AG04450 (cell line): ENCODE measurements at regions not wholly inside any gene's neighbourhood (a gene's known extent, or its start where the extent isn't known, plus 50 kb on each side); places are given as distances from the start of the nearest gene placed in this dataset.

Source experiments
- CTCF ChIA-PET: fragments of 300-600, 350-600 bp; formaldehyde crosslinking; extraction: SDS; loops from one replicate; lab custom pipeline; 2022; ENCODE audit warnings: antibody characterized with exemption, inconsistent platforms; lab: Charles Lee
- POLR2A ChIA-PET: fragments of 350-600 bp; formaldehyde crosslinking; extraction: SDS; loops from one replicate; lab custom pipeline; 2021; ENCODE audit warnings: antibody characterized with exemption, inconsistent platforms; lab: Yijun Ruan, JAX
- DNase-seq: peaks from one replicate; pipeline ENCODE4 v3.0.0-alpha.2; 2011; ENCODE audit warnings: low read depth, low spot score
- H3K27ac ChIP-seq: one replicate; pipeline ENCODE4 v1.5.1; 2012; ENCODE audit warnings: low read depth, low read length, control low read depth
- H3K27me3 ChIP-seq: one replicate; pipeline ENCODE4 v1.6.0; 2012; ENCODE audit warnings: low read length; ENCODE audit not compliant: control insufficient read depth, insufficient read depth
- H3K4me3 ChIP-seq: 2 replicates; pipeline ENCODE4 v1.5.1; 2011; ENCODE audit warnings: mild to moderate bottlenecking, low read depth, low read length, control low read depth
- H3K9me3 ChIP-seq: 2 replicates; pipeline ENCODE4 v1.5.1; 2012; ENCODE audit warnings: low read length; ENCODE audit not compliant: control insufficient read depth, insufficient read depth
- CTCF ChIP-seq: IDR thresholded peaks from 2 replicates; pipeline ENCODE4 v1.5.1; 2011; ENCODE audit warnings: low read depth, low read length, control low read depth, inconsistent platforms

GRCh38 chr12:18008642-18009041, 81.4 kb downstream of the RERGL start:
- CTCF ChIA-PET, result no interaction called here
- no peak for TF ChIP-seq CTCF
- no peak overlapping the region for H3K27ac ChIP-seq
- no peaks in the 10 kb centered on the region for H3K27me3 ChIP-seq
- no peak overlapping the region for H3K4me3 ChIP-seq
- no peak for DNase-seq
- POLR2A ChIA-PET, result no interaction called here
- H3K9me3 ChIP-seq, result no peaks in the 10 kb centered on the region; the same call in 1 of the 2 replicates

GRCh38 chr12:17999174-17999801, 90.7 kb downstream of the RERGL start:
- ChIA-PET POLR2A (no interaction called here), CTCF (no interaction called here)
- no peak for TF ChIP-seq CTCF
- no peak for DNase-seq
- H3K27ac ChIP-seq, result no peak overlapping the region
- no peaks in the 10 kb centered on the region for H3K27me3 ChIP-seq
- peaks cover 11% of the 10 kb centered on the region for H3K9me3 ChIP-seq
- H3K4me3 ChIP-seq, result no peak overlapping the region

- Histone ChIP-seq H3K27ac (no peak overlapping the region), H3K9me3 (no peaks in the 10 kb centered on the region), H3K27me3 (no peaks in the 10 kb centered on the region), H3K4me3 (no peak overlapping the region)
- peak; percentile 69 for TF ChIP-seq CTCF
- CTCF ChIA-PET, result interaction anchor here (0.6 to 2.3 kb wide), 6 partner anchors 10 to 1606 kb away, joined by 3 to 8 read pairs (median 3); no protein-coding TSS in a partner anchor
- POLR2A ChIA-PET, result no interaction called here
- DNase-seq, result no peak
Measured at GRCh38 chr12:17992002-17992656, 97.9 kb downstream of the RERGL start.

- ChIA-PET POLR2A (no interaction called here), CTCF (interaction anchor here (2.5 kb wide), 1 partner anchor 9 kb away, joined by 8 read pairs; no protein-coding TSS in a partner anchor)
- H3K4me3 ChIP-seq, result no peak overlapping the region
- H3K9me3 ChIP-seq, result peaks cover 6% of the 10 kb centered on the region
- no peak for TF ChIP-seq CTCF
- no peaks in the 10 kb centered on the region for H3K27me3 ChIP-seq
- no peak overlapping the region for H3K27ac ChIP-seq
- DNase-seq, result no peak
Measured at GRCh38 chr12:17982556-17982955, 107.4 kb downstream of the RERGL start.

GRCh38 chr12:17976202-17976601, 113.8 kb downstream of the RERGL start:
- no peak overlapping the region for H3K27ac ChIP-seq
- no peak for DNase-seq
- TF ChIP-seq CTCF, result no peak
- H3K9me3 ChIP-seq, result peaks cover 4% of the 10 kb centered on the region
- no peak overlapping the region for H3K4me3 ChIP-seq
- POLR2A ChIA-PET, result no interaction called here
- CTCF ChIA-PET, result no interaction called here
- H3K27me3 ChIP-seq, result no peaks in the 10 kb centered on the region
